SH-SY5Y (cell line): ENCODE measurements at regions not wholly inside any gene's neighbourhood (a gene's known extent, or its start where the extent isn't known, plus 50 kb on each side); places are given as distances from the start of the nearest gene placed in this dataset.

Source experiments
- GATA2 ChIP-seq: IDR thresholded peaks from 2 replicates; pipeline ENCODE4 v1.6.1; 2011; ENCODE audit warnings: mild to moderate bottlenecking, low read depth, low read length
- GATA3 ChIP-seq: IDR thresholded peaks from 2 replicates; pipeline ENCODE4 v1.6.1; 2011; ENCODE audit warnings: low read depth, mild to moderate bottlenecking, low read length, moderate library complexity

- TF ChIP-seq GATA2, result no peak
- TF ChIP-seq GATA3, result no peak
Observed at GRCh38 chr9:81266086-81266485, 423.3 kb downstream of the TLE1 start.
